ENCODE measurements at regions not wholly inside any gene's neighbourhood (a gene's known extent, or its start where the extent isn't known, plus 50 kb on each side); places are given as distances from the start of the nearest gene placed in this dataset.

- no peak for TF ChIP-seq MAX (IDR thresholded peaks at IDR 0.05)
- no peak for TF ChIP-seq GABPA (IDR thresholded peaks at IDR 0.05 in 1 of 2, conservative IDR thresholded peaks at IDR 0.05 in 1 of 2)
Observed at GRCh38 chr12:83390186-83390585, 703.5 kb downstream of the TMTC2 start (continued).

- no peaks in the 10 kb centered on the region for H3K9me3 ChIP-seq (ENCODE audit: control insufficient read depth in 4 of 4, low read length in 3 of 4)
- WGBS: 53% methylated on average over 16 of the region's 16 CpGs
- DNase-seq (ENCODE audit: low spot score): no peak
- H3K36me3 ChIP-seq (ENCODE audit: control insufficient read depth in 4 of 4, insufficient read depth in 3 of 4, low read depth in 1 of 4, low read length in 3 of 4): no peaks in the 10 kb centered on the region
- no peaks in the 10 kb centered on the region for H3K27me3 ChIP-seq (ENCODE audit: control insufficient read depth in 4 of 4, insufficient read depth in 4 of 4, low read length in 3 of 4)
- H3K9ac ChIP-seq (ENCODE audit: low read depth in 1 of 2, low read length in 2 of 2): no peak overlapping the region
- H3K4me1 ChIP-seq (ENCODE audit: control insufficient read depth in 4 of 4, insufficient read depth in 4 of 4, low read length in 3 of 4): peaks cover 0 to 7% (median 0%) of the 10 kb centered on the region in 4 donors
- H3K27ac ChIP-seq (ENCODE audit: low read depth in 1 of 2, low read length in 2 of 2): no peak overlapping the region
- TF ChIP-seq EGR1 (IDR thresholded peaks at IDR 0.05; ENCODE audit: low read depth in 2 of 2) (no peak), CTCF (IDR thresholded peaks at IDR 0.05; ENCODE audit: low read depth, low read length, missing input control) (peak; percentile 53), RAD21 (IDR thresholded peaks at IDR 0.05) (peak; percentile 86 to 87)
- no peak overlapping the region for H3K4me3 ChIP-seq (ENCODE audit: low read depth in 1 of 3, low read length in 3 of 3)
Observed at GRCh38 chr12:83389237-83389996, 702.7 kb downstream of the TMTC2 start.

- Histone ChIP-seq H3K27ac (ENCODE audit: low read depth in 1 of 2, low read length in 2 of 2) (no peak overlapping the region), H3K27me3 (ENCODE audit: control insufficient read depth in 4 of 4, insufficient read depth in 4 of 4, low read length in 3 of 4) (no peaks in the 10 kb centered on the region), H3K9ac (ENCODE audit: low read depth in 1 of 2, low read length in 2 of 2) (no peak overlapping the region), H3K4me1 (ENCODE audit: control insufficient read depth in 4 of 4, insufficient read depth in 4 of 4, low read length in 3 of 4) (peaks cover 0 to 7% (median 0%) of the 10 kb centered on the region in 4 donors), H3K9me3 (ENCODE audit: control insufficient read depth in 4 of 4, low read length in 3 of 4) (no peaks in the 10 kb centered on the region), H3K4me3 (ENCODE audit: low read depth in 1 of 3, low read length in 3 of 3) (no peak overlapping the region), H3K36me3 (ENCODE audit: control insufficient read depth in 4 of 4, insufficient read depth in 3 of 4, low read depth in 1 of 4, low read length in 3 of 4) (no peaks in the 10 kb centered on the region)
- DNase-seq (ENCODE audit: low spot score): no peak
- no peak for TF ChIP-seq RAD21 (IDR thresholded peaks at IDR 0.05)
- no peak for TF ChIP-seq NR2F2 (IDR thresholded peaks at IDR 0.05)
- no peak for TF ChIP-seq ZBTB33 (IDR thresholded peaks at IDR 0.05)
- TF ChIP-seq MAX (IDR thresholded peaks at IDR 0.05): no peak
- no peak for TF ChIP-seq GABPA (IDR thresholded peaks at IDR 0.05 in 1 of 2, conservative IDR thresholded peaks at IDR 0.05 in 1 of 2)
- no peak for TF ChIP-seq TAF1 (conservative IDR thresholded peaks at IDR 0.05)
- no peak for TF ChIP-seq REST (IDR thresholded peaks at IDR 0.05)
- TF ChIP-seq YY1 (IDR thresholded peaks at IDR 0.05): no peak
- TF ChIP-seq SP1 (IDR thresholded peaks at IDR 0.05): no peak
- TF ChIP-seq HNF4G (IDR thresholded peaks at IDR 0.05): no peak
- TF ChIP-seq JUND (IDR thresholded peaks at IDR 0.05): no peak
- no peak for TF ChIP-seq RXRA (IDR thresholded peaks at IDR 0.05)
- no peak for TF ChIP-seq CTCF (IDR thresholded peaks at IDR 0.05; ENCODE audit: low read depth, low read length, missing input control)
Observed at GRCh38 chr12:83388551-83388950, 701.8 kb downstream of the TMTC2 start.
